ENCODE measurements at regions not wholly inside any gene's neighbourhood (a gene's known extent, or its start where the extent isn't known, plus 50 kb on each side); places are given as distances from the start of the nearest gene placed in this dataset.

GRCh38 chr11:18849406-18849805 is 57.8 kb upstream of the PTPN5 start:
- peaks cover 29% of the 10 kb centered on the region for H3K27me3 ChIP-seq (ENCODE audit: low read depth, low read length)
- TF ChIP-seq CTCF (IDR thresholded peaks at IDR 0.05; ENCODE audit: low read depth, low read length): no peak
- no peak for TF ChIP-seq EZH2phosphoT487 (IDR thresholded peaks at IDR 0.05; ENCODE audit: low read depth)

DNA sequence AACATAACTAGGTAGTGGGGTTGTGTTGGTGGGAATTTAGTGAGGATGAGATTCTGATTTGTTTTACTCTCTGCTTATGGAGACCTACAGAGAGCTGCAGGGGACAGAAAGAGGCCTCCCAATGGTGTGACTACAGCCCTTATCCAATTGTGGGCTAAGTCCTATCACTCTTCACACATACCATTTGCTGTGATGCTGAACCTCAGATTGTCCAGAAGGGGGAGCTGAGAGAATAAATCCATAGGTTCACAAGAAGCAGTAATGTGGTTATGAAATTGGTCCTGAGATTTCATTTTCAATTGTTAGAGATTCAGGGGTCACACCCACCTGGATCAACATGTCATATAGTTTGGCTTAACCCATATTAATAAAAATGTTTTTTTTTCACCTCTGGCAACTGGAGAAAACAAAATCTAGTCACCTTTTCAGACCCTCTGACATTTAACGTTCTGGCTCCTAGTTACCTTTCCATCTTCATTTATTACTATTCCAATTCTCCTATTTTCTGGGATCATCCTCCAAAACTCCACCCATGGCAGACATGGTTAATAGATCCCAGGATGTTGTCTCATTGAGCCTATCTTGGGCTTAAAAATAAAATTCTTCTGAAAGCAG is 53.3 kb upstream of the PTPN5 start:
- Histone ChIP-seq H3K4me2 (ENCODE audit: low read length) (no peak overlapping the region), H3K9ac (ENCODE audit: low read length) (no peak overlapping the region), H3K9me3 (ENCODE audit: insufficient read depth, low read length) (no peaks in the 10 kb centered on the region), H3K27ac (ENCODE audit: low read length) (no peak overlapping the region), H3K27me3 (ENCODE audit: low read depth, low read length) (peaks cover 25% of the 10 kb centered on the region), H3K79me2 (ENCODE audit: low read length) (no peaks in the 10 kb centered on the region), H3K4me3 (ENCODE audit: low read length) (no peak overlapping the region), H2AFZ (ENCODE audit: low read depth, low read length) (no peak overlapping the region), H3K36me3 (replicated peaks; ENCODE audit: low read depth, low read length) (no peaks in the 10 kb centered on the region), H4K20me1 (ENCODE audit: insufficient read depth, low read length) (no peaks in the 10 kb centered on the region), H3K4me1 (ENCODE audit: low read length) (no peaks in the 10 kb centered on the region)
- peak; percentile 59 for TF ChIP-seq CTCF (IDR thresholded peaks at IDR 0.05; ENCODE audit: low read depth, low read length)
- TF ChIP-seq EZH2phosphoT487 (IDR thresholded peaks at IDR 0.05; ENCODE audit: low read depth): no peak

More at GRCh38 chr11:18849406-18849805, 57.8 kb upstream of the PTPN5 start:
- no peak overlapping the region for H2AFZ ChIP-seq (ENCODE audit: low read depth, low read length)
- no peak overlapping the region for H3K4me2 ChIP-seq (ENCODE audit: low read length)
- no peak overlapping the region for H3K9ac ChIP-seq (ENCODE audit: low read length)
- H3K9me3 ChIP-seq (ENCODE audit: insufficient read depth, low read length): no peaks in the 10 kb centered on the region
- no peaks in the 10 kb centered on the region for H3K4me1 ChIP-seq (ENCODE audit: low read length)
- H3K27ac ChIP-seq (ENCODE audit: low read length): no peak overlapping the region
- no peaks in the 10 kb centered on the region for H3K36me3 ChIP-seq (replicated peaks; ENCODE audit: low read depth, low read length)
- no peaks in the 10 kb centered on the region for H3K79me2 ChIP-seq (ENCODE audit: low read length)
- no peak overlapping the region for H3K4me3 ChIP-seq (ENCODE audit: low read length)
- no peaks in the 10 kb centered on the region for H4K20me1 ChIP-seq (ENCODE audit: insufficient read depth, low read length)
